GM18867 (cell line): ENCODE measurements at regions not wholly inside any gene's neighbourhood (a gene's known extent, or its start where the extent isn't known, plus 50 kb on each side); places are given as distances from the start of the nearest gene placed in this dataset.

Source experiments
- ATAC-seq: cut with Tn5 transposase; IDR thresholded peaks from one replicate; pipeline ENCODE4 v1.9.1; 2021; ENCODE audit warnings: mild to moderate bottlenecking, moderate library complexity; ENCODE audit not compliant: unreplicated experiment

- no peak for ATAC-seq
Measured at GRCh38 chr6:170100046-170100445, 190.8 kb downstream of the DLL1 start.

DNA sequence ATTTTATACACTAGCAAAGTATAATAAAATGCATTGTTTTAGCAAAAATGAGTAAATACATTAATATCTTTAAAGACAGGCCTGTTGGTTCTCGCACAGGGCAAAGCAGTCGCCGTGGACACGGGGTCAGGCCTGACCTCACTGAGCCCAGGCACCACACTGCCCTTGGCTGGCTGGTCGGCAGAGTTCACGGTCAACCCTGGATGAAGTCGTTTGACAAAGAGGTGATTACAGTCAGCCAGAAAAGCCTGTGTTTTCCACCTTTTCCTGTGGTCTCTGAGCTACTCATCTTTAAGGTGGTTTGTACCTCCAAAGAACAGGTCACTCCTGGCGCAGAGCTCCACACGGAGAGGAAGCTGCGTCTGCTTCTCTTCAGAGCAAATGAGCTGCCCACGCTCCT lies 191.5 kb downstream of the DLL1 start:
- ATAC-seq = no peak

DNA sequence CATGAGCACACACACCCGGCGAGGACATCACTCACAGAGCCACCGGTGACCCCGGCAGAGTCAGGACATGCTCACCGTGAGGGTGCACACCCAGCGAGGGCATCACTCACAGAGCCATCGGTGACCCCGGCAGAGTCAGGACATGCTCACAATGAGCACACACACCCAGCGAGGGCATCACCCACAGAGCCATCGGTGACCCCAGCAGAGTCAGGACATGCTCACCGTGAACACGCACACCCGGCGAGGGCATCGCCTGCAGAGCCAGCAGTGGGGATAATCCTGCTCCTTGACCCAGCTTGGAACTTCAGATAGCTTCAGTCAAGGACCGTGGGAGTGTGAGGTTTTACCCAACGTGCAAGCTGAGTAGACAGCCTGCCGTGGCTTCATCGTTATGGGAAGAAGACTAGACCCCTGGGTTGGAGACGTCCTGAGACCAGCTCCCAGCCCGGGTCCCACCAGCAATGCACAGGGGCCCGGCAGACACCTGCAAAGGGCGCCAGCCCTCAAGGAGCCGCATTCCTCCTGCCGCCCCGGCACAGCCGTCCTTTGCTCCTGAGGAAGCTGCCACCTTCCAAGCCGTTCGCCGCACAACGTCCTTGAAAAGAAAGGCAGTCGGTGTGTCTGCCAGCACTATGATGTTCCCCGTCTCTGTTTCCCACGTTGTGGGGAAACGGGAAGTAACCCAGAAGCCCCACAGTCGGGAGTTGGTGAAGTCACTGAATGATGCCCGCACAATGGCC lies 192.3 kb downstream of the DLL1 start:
- no peak for ATAC-seq

DNA sequence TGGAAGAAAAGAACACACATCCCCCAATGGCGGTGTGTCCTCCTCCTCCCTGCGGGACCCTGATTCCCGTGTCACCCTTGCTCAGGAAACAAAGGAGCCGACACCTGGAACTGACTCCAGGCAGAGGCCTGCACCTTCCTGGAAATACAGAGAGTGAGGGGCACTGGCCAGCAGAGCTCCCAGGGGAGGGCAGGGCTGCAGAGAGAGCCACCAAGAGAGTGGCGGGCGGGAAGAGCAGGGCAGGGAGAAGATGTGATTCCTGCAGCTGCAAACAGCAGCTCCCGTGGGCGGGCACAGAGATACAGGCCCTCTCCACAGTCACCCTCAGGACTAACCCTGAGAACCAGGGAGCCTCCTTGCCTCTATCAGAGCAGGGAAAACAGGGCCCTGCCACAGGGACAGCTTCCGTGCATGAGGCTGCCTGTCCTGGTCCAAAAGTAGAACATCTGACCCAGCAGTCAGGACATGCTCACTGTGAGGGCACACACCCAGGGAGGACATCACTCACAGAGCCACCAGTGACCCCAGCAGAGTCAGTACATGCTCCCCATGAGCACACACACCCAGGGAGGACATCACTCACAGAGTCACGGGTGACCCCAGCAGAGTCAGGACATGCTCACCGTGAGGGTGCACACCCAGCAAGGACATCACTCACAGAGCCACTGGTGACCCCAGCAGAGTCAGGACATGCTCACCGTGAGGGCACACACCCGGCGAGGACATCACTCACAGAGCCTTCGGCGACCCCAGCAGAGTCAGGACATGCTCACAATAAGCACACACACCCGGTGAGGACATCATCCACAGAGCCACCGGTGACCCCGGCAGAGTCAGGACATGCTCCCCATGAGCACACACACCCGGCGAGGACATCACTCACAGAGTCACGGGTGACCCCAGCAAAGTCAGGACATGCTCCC lies 193.1 kb downstream of the DLL1 start:
- ATAC-seq = no peak

DNA sequence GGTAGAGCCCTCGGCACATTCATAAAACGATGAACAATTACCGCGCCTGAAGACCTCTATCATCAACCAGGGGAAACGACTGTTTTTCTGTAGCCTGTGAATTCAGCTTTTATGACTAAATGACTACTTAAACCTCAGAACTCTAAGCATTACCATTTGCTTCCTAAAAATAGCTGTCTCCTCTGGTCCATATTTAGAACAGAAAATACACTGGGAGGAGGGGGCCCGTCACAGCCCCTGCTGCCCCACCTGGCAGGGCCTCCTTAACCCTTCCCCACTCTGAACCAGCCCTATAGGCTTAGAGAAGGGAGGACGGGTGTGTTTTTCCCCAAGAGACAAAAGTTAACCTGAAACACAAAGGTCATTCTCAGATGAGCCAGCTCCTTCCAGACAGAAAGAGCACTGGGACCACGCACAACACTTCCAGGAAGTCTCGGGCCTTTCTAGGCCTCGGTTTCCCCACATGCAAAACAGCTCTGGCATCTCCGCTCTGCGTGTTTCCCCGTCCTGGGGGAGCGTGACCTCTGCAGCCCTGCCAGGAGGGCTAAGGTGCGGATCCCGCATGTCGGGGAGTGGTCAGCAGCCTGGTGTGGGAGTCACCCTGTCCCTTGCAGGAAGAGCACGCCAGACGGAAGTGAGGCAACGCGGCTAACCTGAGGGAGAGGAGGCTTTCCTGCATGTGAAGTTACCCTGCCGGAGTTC lies 193.9 kb downstream of the DLL1 start:
- ATAC-seq = no peak

- no peak for ATAC-seq
Measured at GRCh38 chr6:170096191-170096802, 194.6 kb downstream of the DLL1 start.

DNA sequence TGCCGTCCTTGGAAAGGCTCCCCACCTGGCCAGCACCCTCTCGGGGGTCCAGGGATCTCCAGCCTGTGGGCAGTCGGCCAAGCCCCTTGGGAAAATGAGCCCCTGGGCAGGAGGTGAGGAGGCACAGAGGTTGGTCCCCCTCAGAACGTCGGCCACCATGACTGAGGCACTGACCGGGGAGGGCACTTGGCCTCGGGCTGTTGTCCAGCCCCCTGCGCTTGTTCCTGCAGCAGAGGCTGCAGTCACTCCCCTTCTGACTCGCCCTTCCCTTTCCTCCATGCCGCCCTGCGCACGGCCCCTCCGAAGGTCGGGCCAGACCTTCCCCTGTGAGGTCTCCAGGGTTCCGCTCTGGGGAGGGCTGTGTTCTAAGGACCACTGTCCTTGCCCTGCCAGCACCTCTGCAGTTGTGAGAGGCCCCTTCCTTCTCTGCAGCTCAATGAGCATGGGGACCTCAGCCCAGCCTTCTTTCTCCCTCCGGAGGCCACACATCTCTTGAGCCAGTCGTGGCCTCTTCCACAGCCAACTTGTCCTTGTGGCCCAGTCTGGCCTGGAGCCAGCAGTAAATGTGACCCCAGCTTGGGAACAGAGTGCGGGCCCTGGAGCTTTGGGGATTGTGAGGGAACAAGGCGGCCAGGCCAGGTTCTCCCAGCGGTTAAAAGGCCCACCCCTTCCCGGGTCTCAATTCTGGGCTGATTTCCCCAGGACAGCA lies 195.5 kb downstream of the DLL1 start:
- no peak for ATAC-seq

- no peak for ATAC-seq
Measured at GRCh38 chr6:170094686-170095272, 196.1 kb downstream of the DLL1 start.

GRCh38 chr6:170093658-170094596 lies 197.0 kb downstream of the DLL1 start:
- no peak for ATAC-seq

GRCh38 chr6:170093276-170093657 lies 197.6 kb downstream of the DLL1 start:
- no peak for ATAC-seq

DNA sequence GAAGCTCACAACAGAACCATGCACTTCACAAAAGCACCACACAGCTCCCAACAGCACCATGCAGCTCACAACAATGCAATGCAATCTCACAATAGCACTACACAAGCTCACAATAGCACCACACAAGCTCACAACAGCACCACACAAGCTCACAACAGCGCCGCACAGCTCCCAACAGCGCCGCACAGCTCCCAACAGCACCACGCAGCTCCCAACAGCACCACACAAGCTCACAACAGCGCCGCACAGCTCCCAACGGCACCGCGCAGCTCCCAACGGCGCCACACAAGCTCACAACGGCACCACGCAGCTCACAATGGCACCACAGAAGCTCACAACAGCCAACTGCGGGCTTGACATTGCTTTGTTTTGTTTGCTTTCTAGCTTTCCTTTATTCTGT lies 198.1 kb downstream of the DLL1 start:
- ATAC-seq = no peak

DNA sequence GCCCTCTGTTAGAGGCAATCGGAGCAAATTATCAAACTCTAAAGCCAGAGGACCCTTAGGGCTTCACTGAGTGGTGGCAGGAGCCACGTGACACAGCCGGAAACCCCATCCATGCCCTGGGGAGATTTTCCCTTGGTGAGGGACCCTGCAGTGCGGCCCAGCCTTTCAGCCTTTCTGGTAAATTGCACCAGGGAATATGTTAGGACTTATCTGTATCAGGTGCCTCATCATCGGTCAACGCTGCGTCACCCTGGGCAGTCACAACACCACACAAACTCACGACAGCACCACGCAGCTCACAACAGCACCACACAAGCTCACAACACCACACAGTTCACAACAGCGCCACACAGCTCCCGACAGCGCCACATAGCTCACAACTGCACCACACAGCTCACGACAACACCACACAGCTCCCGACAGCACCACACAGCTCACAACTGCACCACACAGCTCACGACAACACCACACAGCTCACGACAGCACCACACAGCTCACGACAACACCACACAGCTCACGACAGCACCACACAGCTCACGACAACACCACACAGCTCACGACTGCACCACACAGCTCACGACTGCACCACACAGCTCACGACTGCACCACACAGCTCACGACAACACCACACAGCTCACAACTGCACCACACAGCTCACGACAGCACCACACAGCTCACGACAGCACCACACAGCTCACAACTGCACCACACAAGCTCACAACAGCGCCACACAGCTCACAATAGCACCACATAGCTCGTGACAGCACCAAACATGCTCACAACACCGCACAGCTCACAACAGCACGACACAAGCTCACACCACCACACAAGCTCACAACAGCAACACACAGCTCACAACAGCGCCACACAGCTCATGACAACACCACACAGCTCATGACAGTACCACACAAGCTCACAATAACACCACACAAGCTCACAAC lies 199.0 kb downstream of the DLL1 start:
- no peak for ATAC-seq

GRCh38 chr6:170091000-170091638 lies 199.8 kb downstream of the DLL1 start:
- no peak for ATAC-seq

- no peak for ATAC-seq
Measured at GRCh38 chr6:170090561-170090960, 200.3 kb downstream of the DLL1 start.

DNA sequence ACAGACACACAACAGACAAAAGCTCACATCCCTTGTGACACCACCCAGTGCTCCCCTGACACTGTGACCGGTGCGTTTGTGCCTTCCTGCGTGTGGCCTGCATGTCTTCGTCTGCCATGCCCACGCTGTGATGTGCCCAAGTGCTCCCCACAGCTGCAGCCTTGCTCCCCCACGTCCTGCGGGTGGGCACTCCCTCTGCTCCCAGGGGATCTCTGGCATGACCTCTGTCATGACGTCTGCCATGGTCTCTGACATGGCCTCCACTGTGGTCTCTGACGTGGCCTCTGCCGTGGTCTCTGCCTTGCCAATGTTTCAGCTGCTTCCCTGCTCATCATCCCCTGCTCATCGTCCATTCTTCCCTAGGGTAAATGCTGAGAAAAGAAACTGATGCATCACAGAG lies 200.9 kb downstream of the DLL1 start:
- peak; percentile 8 for ATAC-seq

DNA sequence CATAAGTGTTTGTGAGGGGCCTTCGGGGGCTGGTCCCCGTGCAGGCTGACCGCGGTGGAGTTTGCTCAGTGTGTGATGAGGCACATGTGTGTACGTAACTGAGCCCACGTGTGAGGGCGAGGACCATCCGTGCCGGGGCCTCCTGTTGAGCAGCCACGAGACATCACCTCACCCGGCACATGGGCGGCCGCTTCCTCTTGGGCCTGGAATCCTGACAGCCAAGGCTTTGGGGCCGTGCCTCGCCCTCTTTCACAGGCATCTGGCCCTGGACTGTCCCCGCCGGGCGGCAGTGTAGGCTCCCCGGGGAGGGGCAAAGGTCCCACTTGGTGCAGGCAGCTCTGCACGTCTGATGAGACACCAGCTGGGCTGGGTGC lies 202.3 kb downstream of the DLL1 start:
- ATAC-seq = peak; percentile 11

DNA sequence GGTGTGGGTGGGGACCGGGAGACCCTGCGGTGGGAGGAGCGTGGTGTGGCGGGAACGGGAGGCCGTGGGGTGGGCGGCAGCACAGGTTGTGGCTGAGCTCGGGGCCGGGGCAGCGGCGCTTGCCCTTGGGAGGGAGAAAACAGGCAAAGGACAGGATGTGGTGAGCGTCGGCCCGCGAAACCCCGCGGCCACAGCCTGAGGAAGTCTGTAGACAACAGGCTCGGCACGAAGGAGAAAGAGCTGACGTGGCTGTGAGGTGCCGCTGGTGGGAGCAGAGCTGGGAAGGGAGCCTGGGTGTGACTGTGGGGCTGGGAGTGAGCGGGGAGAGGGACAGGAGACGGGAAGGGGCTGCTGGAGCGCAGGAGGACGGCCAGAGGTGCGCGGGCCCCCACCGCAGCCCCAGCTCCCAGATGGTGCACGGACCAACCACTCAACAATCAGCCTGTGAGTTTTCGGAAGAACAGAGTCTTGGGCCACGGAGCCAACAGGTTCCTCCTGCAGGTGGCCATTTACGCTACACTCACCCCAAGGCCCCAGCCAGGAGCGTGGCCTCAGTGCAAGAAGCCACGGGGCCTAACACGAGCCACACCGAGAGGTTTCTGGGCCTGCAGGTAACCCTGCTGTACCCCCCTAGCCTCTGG lies 202.8 kb downstream of the DLL1 start:
- ATAC-seq = peak; percentile 66
